Stimulated activated naive B cell treated with anti-CD40 and anti-IgM and Interleukin-4, amounts not matched to agents 10 μg/mL and 1 μg/mL and 100 μg/mL, for 72 hours (primary cell): ENCODE measurements at regions not wholly inside any gene's neighbourhood (a gene's known extent, or its start where the extent isn't known, plus 50 kb on each side); places are given as distances from the start of the nearest gene placed in this dataset.
"Not testable (repeated sequence)": the region's sequence is repeated elsewhere in the genome, so short reads cannot be mapped to it uniquely, and the experiment has no call there.

Experiments
- ATAC-seq, 2 donors: fragments of 150-1000 bp; cut with Tn5 transposase; replicated peaks; 2 replicates each; pipeline ENCODE4 v1.10.0; 2021; ENCODE audit warnings: moderate library complexity in 1 of 2
- DNase-seq: peaks from one replicate; pipeline ENCODE4 v3.0.0; 2021
- H3K27ac Mint-ChIP-seq: one replicate; pipeline ENCODE4 v1.8.0; 2022; ENCODE audit warnings: mild to moderate bottlenecking, mixed read lengths
- H3K27me3 Mint-ChIP-seq, 2 donors: one replicate each; pipeline ENCODE4 v1.8.0; 2022; ENCODE audit warnings: mixed read lengths in 2 of 2
- H3K36me3 Mint-ChIP-seq, 2 donors: one replicate each; pipeline ENCODE4 v1.8.0; 2022; ENCODE audit warnings: mixed read lengths in 2 of 2, mild to moderate bottlenecking in 1 of 2
- H3K4me1 Mint-ChIP-seq, 2 donors: one replicate each; pipeline ENCODE4 v1.8.0; 2022; ENCODE audit warnings: mixed read lengths in 2 of 2, mild to moderate bottlenecking in 1 of 2
- H3K4me3 Mint-ChIP-seq, 2 donors: one replicate each; pipeline ENCODE4 v1.8.0; 2022; ENCODE audit warnings: mild to moderate bottlenecking in 2 of 2, mixed read lengths in 2 of 2, moderate library complexity in 1 of 2
- H3K9me3 Mint-ChIP-seq, 2 donors: one replicate each; pipeline ENCODE4 v1.8.0; 2022; ENCODE audit warnings: mixed read lengths in 2 of 2, mild to moderate bottlenecking in 1 of 2

DNA sequence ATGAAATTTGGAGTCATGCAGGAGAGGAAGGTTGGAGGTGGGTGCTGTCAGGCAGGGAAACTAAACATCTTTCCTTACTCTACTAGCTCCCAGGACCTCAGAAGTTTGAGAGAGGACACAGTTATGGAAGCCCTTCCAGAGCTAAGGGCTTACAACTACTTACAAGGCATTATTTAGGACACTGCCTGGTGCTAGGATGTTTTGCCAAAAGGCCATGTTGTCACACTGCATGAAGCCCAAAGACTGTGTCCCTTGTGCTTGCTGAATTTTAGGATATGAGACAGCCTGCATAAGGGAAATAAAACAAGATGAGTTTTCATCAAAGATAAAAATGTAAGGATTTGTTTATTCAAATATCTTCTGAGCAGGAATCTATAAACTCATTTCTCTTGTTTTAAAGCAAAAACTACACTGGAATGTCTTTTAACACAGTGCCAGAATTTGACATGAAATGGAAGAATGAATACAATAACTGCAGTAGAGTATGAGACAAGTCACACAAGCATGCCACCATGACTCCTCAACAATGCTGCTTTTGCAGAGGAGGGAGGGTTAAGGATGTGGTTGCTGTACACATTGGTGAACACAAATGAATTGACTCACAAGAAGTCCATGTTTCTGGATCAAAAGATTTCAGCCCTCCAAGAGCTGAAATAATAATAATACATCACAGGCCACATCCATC is 258.4 kb downstream of the SPRY2 start:
- no peaks in the 10 kb centered on the region for H3K27me3 Mint-ChIP-seq
- ATAC-seq (no peak), DNase-seq (no peak)
- H3K4me1 Mint-ChIP-seq, result no peaks in the 10 kb centered on the region
- H3K4me3 Mint-ChIP-seq, result no peak overlapping the region
- no peaks in the 10 kb centered on the region for H3K36me3 Mint-ChIP-seq
- H3K27ac Mint-ChIP-seq, result no peak overlapping the region
- no peaks in the 10 kb centered on the region for H3K9me3 Mint-ChIP-seq

DNA sequence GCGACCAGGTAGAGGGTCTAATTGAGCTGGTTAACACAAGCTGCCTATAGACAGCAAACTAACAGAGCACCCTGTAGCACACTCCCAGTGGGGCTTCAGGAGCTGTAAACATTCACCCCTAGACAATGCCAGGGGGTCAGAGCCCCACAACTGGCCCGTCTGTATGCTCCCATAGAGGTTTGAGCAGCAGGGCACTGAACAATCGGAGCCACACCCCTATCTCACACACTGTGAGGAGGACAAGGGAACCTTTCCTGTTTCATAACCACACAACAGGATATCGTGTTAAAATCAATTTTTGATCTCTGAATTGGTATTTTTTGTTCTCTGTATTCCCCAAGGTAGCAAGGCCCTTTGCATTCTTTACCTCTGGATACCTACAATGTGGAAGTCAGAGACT is 266.1 kb downstream of the SPRY2 start:
- H3K4me1 Mint-ChIP-seq, result no peaks in the 10 kb centered on the region
- ATAC-seq (no peak), DNase-seq (no peak)
- no peak overlapping the region for H3K4me3 Mint-ChIP-seq
- no peak overlapping the region for H3K27ac Mint-ChIP-seq
- H3K36me3 Mint-ChIP-seq, result no peaks in the 10 kb centered on the region
- H3K9me3 Mint-ChIP-seq, result peaks cover 0 to 4% of the 10 kb centered on the region in 2 donors
- no peaks in the 10 kb centered on the region for H3K27me3 Mint-ChIP-seq

DNA sequence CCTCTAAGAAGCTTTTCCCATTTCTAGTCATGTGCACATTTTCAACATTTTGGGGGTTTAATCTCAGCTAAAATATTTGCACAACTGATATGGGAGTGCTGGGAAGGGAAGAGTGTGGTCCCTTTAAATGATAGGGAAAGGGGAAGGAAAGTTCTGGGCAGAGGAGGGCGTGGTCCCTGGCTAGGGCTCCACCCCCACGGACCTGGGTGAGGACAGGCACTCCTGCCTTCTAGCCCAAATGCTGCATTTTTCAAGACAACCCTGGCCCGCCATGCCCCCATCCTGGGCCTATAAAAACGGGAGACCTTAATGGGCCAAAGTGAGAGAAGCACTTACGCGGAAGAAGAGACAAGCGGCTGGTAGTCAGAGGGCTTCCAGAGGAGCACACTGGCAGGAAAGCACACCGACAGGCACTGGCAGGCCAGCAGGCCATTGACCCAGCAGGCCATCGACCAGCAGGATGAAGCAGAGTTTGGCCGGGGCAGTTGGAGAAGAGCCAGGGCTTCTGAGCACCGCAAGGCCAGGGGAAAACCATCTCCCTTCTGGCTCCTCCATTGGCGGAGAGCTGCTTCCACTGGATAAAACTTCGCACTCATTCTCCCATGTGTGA is 266.7 kb downstream of the SPRY2 start:
- H3K4me1 Mint-ChIP-seq, result no peaks in the 10 kb centered on the region
- DNase-seq (no peak), ATAC-seq (no peak)
- no peaks in the 10 kb centered on the region for H3K27me3 Mint-ChIP-seq
- no peaks in the 10 kb centered on the region for H3K36me3 Mint-ChIP-seq
- H3K9me3 Mint-ChIP-seq, result peaks cover 0 to 4% of the 10 kb centered on the region in 2 donors
- no peak overlapping the region for H3K4me3 Mint-ChIP-seq
- no peak overlapping the region for H3K27ac Mint-ChIP-seq

DNA sequence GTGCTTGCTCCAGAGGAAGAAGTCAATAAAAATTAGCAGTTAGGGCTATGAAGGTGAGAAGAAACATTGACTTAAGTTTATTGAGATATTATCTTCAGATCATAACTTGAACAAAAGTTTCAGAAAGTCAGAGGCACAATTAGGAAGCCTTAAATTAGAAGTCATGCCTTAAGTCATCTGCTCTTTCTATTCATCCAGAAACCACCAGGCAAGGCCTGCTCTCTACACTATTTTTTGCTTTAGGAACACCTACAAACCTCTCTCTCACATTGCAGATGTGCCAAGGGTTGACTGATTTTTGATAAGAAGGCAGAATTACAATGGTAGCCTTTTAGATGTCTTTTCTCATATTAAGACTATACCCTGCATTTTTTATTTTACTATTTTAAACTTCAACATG is 268.7 kb downstream of the SPRY2 start:
- Mint-ChIP-seq H3K27me3 (no peaks in the 10 kb centered on the region), H3K4me3 (no peak overlapping the region), H3K9me3 (peaks cover under 1 to 4% of the 10 kb centered on the region in 2 donors), H3K36me3 (no peaks in the 10 kb centered on the region), H3K27ac (no peak overlapping the region), H3K4me1 (no peaks in the 10 kb centered on the region)
- DNase-seq (no peak), ATAC-seq (no peak)

DNA sequence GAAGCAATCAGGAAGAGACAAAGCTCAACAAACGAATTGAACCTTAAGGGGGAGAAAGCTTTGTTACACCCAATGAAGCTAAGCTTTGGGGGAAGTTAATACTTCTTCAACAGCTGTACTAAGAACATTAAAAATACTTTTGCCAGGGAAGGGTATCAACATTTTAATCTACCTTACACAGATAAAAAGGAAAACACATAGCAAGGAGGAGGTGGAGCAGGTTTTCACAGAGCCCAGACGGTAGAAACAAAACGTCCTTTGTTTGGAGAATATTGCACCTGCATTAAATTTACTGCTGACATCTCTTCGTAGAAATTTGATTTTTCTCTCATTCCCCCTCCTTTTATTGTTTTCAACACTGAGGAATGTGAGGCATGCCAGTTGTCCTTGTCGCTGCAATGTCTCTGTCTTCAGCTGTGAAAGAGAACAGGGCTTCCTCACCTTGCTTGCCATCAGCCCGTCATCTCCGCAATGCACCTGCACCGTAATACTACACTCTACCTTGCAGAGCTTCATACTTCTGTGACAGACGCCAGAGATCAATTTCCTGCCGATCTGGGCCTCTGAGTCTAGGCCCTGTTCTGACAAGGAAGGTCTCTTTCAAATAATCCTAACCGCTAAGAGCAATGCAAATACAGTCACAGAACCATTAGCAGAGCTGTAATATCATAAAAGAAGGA is 270.8 kb downstream of the SPRY2 start:
- H3K9me3 Mint-ChIP-seq, result peaks cover 4 to 6% of the 10 kb centered on the region in 2 donors

DNA sequence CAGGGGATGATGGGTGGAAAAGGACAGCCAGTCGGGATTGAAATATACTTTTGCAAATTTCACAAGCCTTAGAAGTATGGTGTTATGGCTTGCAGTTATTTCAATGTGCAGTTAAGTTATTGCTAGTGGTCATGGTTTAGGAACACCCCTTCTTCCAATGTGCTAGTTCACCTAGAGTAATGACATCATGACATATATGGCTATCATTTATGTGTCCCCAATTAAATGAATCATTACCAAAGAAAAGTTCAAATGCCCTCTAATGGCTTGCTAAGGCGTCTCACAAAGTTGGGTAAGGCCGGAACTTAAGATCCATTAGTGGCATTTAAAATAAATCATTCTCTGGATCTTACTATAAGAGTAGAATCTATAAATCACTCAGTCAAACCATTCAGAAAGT is 271.6 kb downstream of the SPRY2 start:
- H3K27me3 Mint-ChIP-seq, result no peaks in the 10 kb centered on the region
- DNase-seq, result no peak
- no peak for ATAC-seq
- no peaks in the 10 kb centered on the region for H3K4me1 Mint-ChIP-seq
- no peaks in the 10 kb centered on the region for H3K36me3 Mint-ChIP-seq
- H3K4me3 Mint-ChIP-seq, result no peak overlapping the region
- peaks cover 4 to 5% of the 10 kb centered on the region in 2 donors for H3K9me3 Mint-ChIP-seq
- no peak overlapping the region for H3K27ac Mint-ChIP-seq

More for the DNA sequence above, 270.8 kb downstream of the SPRY2 start:
- ATAC-seq (no peak), DNase-seq (no peak)
- H3K4me1 Mint-ChIP-seq, result no peaks in the 10 kb centered on the region
- no peaks in the 10 kb centered on the region for H3K36me3 Mint-ChIP-seq
- H3K4me3 Mint-ChIP-seq, result no peak overlapping the region
- no peaks in the 10 kb centered on the region for H3K27me3 Mint-ChIP-seq
- H3K27ac Mint-ChIP-seq, result no peak overlapping the region

DNA sequence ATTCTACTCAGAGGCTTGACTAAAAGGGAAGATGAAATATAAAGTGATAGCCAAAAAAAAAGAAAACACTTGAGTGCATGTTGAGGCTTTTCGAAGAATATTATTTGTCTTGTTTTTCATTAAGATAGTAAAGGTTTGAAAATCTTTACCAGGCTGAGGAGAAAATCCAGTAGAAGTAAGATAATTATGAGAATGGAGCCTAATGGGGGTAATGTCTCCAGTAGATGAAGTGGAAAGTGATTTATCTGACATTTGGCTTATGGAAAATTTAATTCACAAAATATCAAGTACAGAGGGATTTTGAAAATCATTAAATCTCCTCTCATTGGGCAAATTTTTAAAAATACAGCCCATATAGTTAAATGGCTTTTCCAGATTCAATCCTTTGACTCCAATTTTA is 274.9 kb downstream of the SPRY2 start:
- Mint-ChIP-seq H3K4me3 (no peak overlapping the region), H3K27me3 (no peaks in the 10 kb centered on the region), H3K9me3 (peaks cover 2 to 4% of the 10 kb centered on the region in 2 donors), H3K4me1 (no peaks in the 10 kb centered on the region), H3K36me3 (no peaks in the 10 kb centered on the region), H3K27ac (no peak overlapping the region)
- no peak for ATAC-seq
- DNase-seq, result no peak

DNA sequence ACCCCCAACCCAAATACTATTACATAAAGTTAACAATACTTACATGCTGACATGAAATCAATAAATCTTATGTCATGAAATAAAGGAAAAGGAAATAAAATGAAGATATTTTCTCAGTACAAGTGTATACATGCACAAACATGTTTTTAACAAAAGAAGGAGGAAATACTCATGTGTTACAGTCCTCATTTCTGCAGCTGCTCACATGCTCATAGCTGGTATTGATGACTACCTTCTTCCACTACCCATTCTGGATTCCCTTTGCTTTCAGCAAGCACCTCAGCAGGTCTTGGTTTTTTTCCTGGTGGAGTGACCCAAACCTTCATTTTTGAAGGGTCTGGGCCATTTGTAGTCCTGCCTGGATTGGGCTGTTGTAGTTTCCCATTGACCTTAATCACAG is 278.5 kb downstream of the SPRY2 start:
- not testable (repeated sequence) for ATAC-seq, H3K9me3 Mint-ChIP-seq, H3K4me1 Mint-ChIP-seq

DNA sequence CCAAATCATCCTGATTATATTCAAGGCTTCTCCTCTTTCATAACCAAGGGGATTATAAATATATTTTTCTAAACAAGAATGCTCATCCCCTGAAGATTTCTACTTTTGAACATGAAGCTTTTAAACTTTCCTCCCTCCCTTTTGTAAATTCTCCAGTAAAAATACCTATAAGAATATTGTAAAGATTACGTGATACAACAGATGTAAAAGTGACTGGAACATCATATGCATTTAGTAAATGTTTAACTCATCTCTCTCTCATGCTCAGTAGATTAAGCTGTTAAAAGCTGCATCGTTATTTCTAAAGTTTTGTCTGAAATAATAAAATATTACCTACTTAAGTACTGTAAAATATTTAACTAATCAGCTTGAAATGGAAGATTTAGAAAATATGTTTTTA is 281.1 kb downstream of the SPRY2 start:
- no peak overlapping the region for H3K27ac Mint-ChIP-seq
- H3K4me3 Mint-ChIP-seq, result no peak overlapping the region
- DNase-seq, result no peak
- no peak for ATAC-seq
- no peaks in the 10 kb centered on the region for H3K27me3 Mint-ChIP-seq
- no peaks in the 10 kb centered on the region for H3K36me3 Mint-ChIP-seq
- H3K9me3 Mint-ChIP-seq, result no peaks in the 10 kb centered on the region
- H3K4me1 Mint-ChIP-seq, result peaks cover under 1 to 3% of the 10 kb centered on the region in 2 donors

More for the DNA sequence above, 278.5 kb downstream of the SPRY2 start:
- H3K27ac Mint-ChIP-seq, H3K4me3 Mint-ChIP-seq, H3K27me3 Mint-ChIP-seq, H3K36me3 Mint-ChIP-seq, DNase-seq: not testable (repeated sequence)

DNA sequence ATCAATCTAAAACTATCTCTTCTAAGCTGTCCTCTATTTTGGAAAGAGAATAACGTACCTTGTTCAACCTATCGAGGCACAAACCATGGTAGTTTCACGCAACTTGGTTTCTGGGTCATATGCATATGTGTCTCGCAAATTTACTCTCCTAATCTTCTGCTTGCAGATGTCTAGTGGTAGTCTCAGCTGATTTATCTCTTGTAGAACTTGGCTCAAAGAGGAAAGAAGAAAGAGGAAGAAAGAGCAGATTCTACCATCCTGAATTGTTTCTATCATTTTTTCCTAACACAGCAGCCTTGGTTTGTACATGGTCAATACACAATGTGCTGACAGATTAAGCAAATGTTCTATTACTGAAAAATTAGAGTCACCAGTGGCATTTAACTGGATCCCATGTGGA is 282.3 kb downstream of the SPRY2 start:
- Mint-ChIP-seq H3K27me3 (no peaks in the 10 kb centered on the region), H3K36me3 (no peaks in the 10 kb centered on the region), H3K4me3 (no peak overlapping the region), H3K9me3 (no peaks in the 10 kb centered on the region), H3K27ac (no peak overlapping the region), H3K4me1 (peaks cover 4 to 7% of the 10 kb centered on the region in 2 donors)
- no peak for ATAC-seq
- no peak for DNase-seq

DNA sequence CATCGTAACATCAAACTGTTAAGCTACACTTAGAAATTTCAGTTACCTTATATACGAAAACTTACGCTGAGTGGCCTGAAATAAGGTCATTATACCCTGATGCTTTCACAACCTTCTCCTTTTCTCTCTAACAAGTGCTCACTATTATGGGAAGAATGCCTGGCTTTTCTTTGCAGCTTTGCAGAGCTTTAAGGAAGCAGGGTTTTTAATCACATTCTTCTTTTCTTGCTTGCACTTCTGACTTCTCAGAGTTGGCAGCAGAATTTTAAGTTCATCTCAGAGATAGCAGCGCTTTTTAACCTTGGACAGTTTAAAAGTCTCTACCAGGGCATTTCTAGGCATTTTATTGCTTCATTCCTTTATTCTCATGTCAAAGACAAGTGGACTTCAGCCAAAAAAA is 285.1 kb downstream of the SPRY2 start:
- no peak overlapping the region for H3K4me3 Mint-ChIP-seq
- H3K4me1 Mint-ChIP-seq, result peaks cover 7 to 13% of the 10 kb centered on the region in 2 donors
- no peak for ATAC-seq

DNA sequence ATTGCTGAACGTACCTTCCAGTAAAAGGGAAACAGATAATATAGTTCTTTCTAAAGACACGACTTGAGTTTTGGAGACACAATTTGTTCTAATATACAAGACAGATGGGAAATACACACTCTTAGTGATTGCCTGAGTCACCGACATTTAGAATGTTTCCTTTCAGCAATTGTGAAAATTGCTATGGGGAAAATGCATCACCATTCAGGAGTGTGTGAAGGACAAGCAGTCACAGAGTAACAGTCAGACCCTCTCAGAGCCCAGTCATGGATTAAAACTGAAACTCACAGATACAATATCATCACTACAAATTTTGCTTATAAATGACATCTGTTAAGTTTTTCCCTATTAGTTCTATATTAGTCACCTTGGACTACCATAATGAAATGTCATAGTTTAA is 286.1 kb downstream of the SPRY2 start:
- ATAC-seq (peak; percentile 25 to 61), DNase-seq (no peak)
- H3K4me1 Mint-ChIP-seq, result peaks cover 13 to 20% of the 10 kb centered on the region in 2 donors
- peaks cover 0 to 4% of the 10 kb centered on the region in 2 donors for H3K27me3 Mint-ChIP-seq
- H3K27ac Mint-ChIP-seq, result no peak overlapping the region
- H3K9me3 Mint-ChIP-seq, result no peaks in the 10 kb centered on the region
- H3K4me3 Mint-ChIP-seq, result no peak overlapping the region
- no peaks in the 10 kb centered on the region for H3K36me3 Mint-ChIP-seq

More for the DNA sequence above, 285.1 kb downstream of the SPRY2 start:
- Mint-ChIP-seq H3K27me3 (peaks cover 0 to 4% of the 10 kb centered on the region in 2 donors), H3K9me3 (no peaks in the 10 kb centered on the region), H3K36me3 (no peaks in the 10 kb centered on the region), H3K27ac (no peak overlapping the region)
- no peak for DNase-seq

DNA sequence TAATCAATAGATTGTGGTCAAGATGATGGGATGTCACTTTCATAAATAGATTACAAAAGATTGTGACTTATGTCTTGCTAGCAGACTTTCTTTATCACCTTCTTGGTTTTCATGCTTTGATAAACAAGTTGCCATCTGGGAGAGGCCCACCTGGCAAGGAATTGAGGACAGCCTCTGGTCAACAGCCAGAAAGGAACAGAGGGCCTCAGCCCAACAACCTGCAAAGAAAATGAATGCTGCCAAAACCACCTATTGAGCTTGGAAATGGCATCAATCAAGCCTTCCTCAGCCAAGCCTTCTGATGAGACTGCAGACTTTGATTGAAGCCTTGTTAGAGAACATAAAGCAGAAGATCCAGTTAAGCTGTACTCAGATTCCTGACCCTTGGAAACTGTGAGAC is 288.6 kb downstream of the SPRY2 start:
- H3K27me3 Mint-ChIP-seq, result peaks cover 4% of the 10 kb centered on the region in 2 donors
- ATAC-seq (no peak), DNase-seq (no peak)
- H3K4me3 Mint-ChIP-seq, result no peak overlapping the region
- H3K4me1 Mint-ChIP-seq, result peaks cover 24 to 40% of the 10 kb centered on the region in 2 donors
- no peaks in the 10 kb centered on the region for H3K36me3 Mint-ChIP-seq
- H3K27ac Mint-ChIP-seq, result no peak overlapping the region
- H3K9me3 Mint-ChIP-seq, result no peaks in the 10 kb centered on the region

DNA sequence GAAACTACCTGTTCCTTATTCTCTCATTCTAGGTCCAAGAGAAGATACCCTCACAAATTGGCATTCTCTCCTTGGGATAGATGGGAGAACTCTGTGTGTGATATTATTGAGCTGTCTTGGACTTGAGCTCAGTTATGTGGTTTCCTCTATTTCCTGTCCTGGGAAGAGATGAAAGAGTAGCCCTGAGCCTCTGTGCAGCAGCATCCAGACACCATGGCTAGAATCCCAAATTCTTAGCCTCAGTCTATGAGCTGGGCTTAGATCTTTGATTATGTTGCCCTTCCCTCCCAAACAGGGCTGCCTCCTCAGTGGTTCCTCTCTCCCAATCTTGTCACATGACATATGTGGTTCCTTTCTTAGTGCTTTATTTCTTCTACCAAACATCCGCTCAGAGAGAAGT is 290.7 kb downstream of the SPRY2 start:
- Mint-ChIP-seq H3K9me3 (no peaks in the 10 kb centered on the region), H3K36me3 (no peaks in the 10 kb centered on the region), H3K4me3 (peak overlapping the region in 1 of 2 donors; percentile 31), H3K27ac (no peak overlapping the region), H3K27me3 (peaks cover 4% of the 10 kb centered on the region in 2 donors), H3K4me1 (peaks cover 25 to 41% of the 10 kb centered on the region in 2 donors)
- ATAC-seq, result no peak
- no peak for DNase-seq

DNA sequence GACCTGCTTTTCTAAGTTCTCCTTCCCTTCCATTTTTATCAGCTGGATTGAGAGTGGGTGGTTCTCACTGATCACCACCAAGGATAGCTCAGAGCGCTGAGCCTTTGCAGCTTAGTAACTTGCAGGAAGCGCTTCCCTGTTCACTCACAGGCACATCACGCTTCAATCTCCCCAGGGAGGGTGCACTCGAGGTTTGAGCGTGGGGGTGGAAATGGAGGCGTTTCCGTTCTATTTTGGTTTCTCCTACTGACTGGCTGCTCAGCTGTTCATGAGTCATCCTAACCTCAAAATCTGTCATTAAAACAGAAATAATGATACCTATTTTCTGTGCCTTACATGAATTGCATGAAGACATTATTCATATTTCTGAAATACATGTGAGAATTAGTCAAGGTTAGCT is 292.1 kb downstream of the SPRY2 start:
- Mint-ChIP-seq H3K27ac (peak overlapping the region; percentile 44), H3K4me3 (peak overlapping the region; percentile 46 to 53), H3K36me3 (peaks cover 2 to 4% of the 10 kb centered on the region in 2 donors), H3K27me3 (peaks cover 4% of the 10 kb centered on the region in 2 donors), H3K4me1 (peaks cover 24 to 47% of the 10 kb centered on the region in 2 donors), H3K9me3 (peaks cover 3 to 4% of the 10 kb centered on the region in 2 donors)
- ATAC-seq (peak; percentile 99), DNase-seq (peak; percentile 85)
